Nucleus accumbens (tissue), 56 donors: ENCODE measurements at regions not wholly inside any gene's neighbourhood (a gene's known extent, or its start where the extent isn't known, plus 50 kb on each side); places are given as distances from the start of the nearest gene placed in this dataset.
"Not testable (repeated sequence)": the region's sequence is repeated elsewhere in the genome, so short reads cannot be mapped to it uniquely, and the experiment has no call there.

Experiments
- DNase-seq, 56 donors: peaks; one replicate each; lab custom pipeline; 2025; lab: John Stamatoyannopoulos, UW

DNA sequence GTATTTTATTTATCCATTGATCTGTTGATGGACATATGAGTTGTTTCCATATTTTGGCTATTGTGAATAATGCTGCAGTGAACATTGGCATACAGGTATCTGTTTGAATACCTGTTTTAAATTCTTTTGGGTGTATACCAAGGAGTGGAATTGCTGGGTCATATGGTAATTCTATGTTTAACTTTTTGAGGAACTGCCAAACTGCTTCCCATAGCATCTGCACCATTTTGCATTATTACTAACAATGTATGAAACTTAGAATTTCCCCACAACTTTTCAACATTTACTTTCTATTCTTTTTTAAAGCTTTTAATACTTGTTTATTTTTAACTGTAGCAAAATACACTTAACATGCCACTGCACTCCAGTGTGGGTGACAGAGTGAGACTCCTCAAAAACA lies 57.0 kb upstream of the MSN start:
- no peak for DNase-seq

- DNase-seq = no peak
Measured at GRCh38 chrX:65610040-65610439, 57.4 kb upstream of the MSN start.

DNA sequence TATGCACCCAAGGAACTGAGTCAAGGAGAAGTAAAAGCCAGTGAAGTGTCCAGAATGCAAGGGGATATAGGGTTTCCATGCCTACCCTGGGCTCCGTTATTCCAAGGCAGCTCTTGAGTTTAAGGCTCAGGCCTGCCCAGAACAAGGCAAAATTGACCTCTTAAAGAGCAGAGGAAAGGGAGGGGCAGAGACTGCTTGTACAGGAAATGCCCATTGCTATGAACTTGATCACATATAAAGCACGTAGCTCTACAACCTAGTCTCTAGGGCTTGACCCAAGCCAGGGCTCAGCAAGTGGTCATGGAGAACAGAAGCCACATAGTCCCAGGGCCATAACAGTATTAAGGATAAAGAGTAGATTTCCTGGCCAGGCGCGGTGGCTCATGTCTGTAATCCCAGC lies 58.2 kb upstream of the MSN start:
- no peak for DNase-seq

- no peak for DNase-seq
Measured at GRCh38 chrX:65608026-65608425, 59.4 kb upstream of the MSN start.

- DNase-seq = no peak
Measured at GRCh38 chrX:65607070-65607742, 60.2 kb upstream of the MSN start.

- DNase-seq = no peak
Measured at GRCh38 chrX:65602221-65602560, 65.3 kb upstream of the MSN start.

DNA sequence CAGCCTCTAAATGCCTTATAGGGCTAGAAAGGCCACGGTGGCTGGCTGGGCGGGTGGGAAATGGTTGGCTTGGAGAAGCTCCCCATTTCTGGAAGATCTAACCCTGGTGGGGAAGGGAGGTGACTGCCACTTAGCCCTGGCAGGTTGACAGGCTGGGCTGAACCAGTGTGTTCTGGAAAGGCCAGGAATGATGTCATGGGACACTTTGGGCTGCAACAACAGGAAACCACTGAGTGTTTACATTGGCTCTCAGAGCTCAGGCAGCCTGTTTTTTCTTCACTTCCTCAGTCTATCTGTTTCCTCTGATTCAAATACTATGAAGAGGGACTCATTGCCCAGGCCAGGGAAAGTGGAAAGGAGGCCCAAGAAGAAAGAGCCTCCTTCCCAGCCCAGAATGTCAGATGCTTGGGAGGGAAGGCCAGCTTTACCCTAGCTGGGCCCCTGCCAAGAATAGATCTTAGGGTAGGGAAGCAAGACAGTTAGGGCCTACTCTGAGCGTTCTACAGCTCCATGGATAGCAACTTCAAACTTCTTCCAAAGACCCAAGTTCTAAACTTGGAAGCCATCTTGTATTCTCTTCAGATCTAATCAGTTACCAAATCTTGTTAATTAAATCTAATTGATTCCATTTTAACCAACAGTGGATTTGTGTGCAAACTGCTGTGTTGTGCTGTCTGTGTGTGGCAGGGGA lies 65.8 kb upstream of the MSN start:
- DNase-seq = peak in 30 of 56 donors; percentile 0 to 42 (median 2)

DNA sequence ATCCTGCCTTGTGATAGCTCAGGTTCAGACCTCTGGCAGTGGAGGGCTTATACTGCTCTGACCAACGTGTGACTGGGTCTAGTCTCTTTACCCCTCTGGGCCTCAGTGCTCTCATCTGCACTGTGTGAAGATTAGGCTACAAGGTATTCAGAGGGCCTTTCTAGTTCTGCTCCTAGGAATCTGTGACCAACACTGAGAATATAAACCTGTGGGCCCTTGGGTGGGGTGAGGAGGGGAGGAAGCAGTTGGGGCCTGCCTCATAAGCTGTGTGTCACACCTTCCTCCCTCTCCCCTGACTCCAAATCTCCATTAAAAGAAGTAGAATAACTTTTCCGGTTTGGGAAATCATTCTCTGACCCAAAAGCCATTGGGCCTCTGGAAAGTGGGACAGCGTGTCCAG lies 66.3 kb upstream of the MSN start:
- no peak for DNase-seq

GRCh38 chrX:65600106-65600505 lies 65.5 kb upstream of the LAS1L start:
- DNase-seq = no peak

DNA sequence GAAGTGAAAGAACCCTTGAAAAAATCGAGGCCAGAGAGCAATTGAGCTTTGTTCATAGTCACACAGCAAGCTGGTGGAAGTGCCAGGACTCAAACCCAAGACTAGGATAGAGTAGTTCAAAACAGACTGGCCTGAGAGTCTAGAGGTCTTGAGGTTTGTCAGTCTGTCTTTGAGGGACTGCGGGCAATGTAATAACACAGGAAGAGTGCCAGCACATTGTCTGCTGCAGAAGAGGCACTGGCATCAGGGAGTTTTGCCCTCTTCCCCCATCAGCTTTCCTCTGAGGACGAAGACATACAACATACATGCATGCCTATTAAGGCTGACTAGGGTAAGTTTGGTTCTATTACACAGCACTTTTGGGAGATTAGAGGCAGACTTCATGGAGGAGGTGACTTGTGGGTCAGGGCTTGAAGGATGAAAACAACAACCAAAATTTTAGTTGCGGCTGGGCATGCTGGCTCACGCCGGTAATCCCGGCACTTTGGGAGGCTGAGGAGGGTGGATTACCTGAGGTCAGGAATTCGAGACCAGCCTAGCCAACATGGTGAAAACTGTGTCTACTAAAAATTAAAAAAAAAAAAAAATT lies 64.1 kb upstream of the LAS1L start:
- DNase-seq = no peak

GRCh38 chrX:65596270-65597034 lies 61.9 kb upstream of the LAS1L start:
- DNase-seq = peak in 2 of 56 donors; percentile 3 to 5

GRCh38 chrX:65595460-65595876 lies 60.9 kb upstream of the LAS1L start:
- DNase-seq = peak in 54 of 56 donors; percentile 5 to 93 (median 63)

GRCh38 chrX:65591206-65591605 lies 56.6 kb upstream of the LAS1L start:
- no peak for DNase-seq

DNA sequence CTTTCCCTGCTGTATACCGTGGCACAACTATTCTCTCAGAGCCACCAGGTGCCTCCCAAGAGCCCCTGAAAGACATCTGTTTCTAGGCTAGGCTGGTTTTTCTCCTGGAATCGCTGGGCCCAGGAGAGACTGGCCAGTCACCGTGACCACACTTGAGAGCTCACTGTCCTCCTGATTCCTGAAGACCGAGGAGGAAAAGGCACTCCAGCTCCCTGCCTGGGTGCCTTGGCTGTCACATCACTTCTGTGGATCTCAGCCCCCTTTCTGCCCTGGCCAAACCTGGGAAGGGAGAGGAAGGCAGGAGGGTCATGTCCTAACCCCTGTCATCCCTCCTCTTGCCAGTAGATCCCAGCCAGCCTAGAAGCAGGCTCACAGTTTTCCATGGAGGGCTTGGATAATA lies 54.7 kb upstream of the LAS1L start:
- DNase-seq = no peak

DNA sequence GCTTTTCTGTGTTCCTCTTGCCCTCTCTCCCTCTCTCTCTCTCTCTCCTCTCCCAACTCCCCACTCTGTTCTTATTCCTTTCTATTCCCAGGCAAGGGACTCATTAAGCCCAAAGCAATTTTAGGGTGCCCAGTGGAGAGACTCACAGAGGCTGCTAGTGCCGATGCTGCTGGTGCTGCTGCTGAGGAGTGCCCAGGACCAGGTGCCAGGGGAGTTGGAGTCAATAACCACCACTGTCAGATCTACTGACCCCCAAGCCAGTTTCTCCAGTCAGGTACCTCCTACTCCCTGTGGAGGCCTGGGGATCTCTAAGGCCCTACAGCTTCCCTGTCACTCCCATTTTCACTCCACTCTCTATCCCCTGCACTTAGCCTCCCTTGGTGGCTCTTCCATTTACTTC lies 54.2 kb upstream of the LAS1L start:
- no peak for DNase-seq

- DNase-seq = peak in 46 of 56 donors; percentile 0 to 74 (median 10)
Measured at GRCh38 chrX:65587616-65588526, 53.3 kb upstream of the LAS1L start.

DNA sequence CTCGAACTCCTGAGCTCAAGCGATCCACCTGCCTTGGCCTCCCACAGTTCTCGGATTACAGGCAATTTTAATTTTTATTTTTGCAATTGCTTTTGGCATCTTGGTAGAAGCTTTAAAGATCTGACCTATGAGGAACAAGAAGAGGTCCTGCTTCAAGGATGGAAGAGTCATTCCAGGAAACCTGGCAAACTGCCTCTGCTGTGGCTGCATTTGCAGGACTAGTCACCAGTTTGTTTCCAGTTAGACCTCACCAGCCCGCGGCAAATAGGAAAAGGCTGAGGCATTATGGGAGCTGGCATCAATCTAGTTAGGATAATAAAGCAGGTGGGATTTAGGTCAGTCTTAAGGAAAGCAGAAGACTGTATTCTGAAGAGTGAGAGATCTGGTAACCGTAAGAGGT lies 51.9 kb upstream of the LAS1L start:
- no peak for DNase-seq

GRCh38 chrX:65585226-65585625 lies 50.6 kb upstream of the LAS1L start:
- not testable (repeated sequence) for DNase-seq
